GM23338 (cell line): ENCODE measurements at regions not wholly inside any gene's neighbourhood (a gene's known extent, or its start where the extent isn't known, plus 50 kb on each side); places are given as distances from the start of the nearest gene placed in this dataset.

Experiments used
- ATAC-seq: fragments of 200-7000 bp; cut with Tn5 transposase; 3 replicates; pipeline ENCODE4 v1.9.1; 2020
- DNase-seq: peaks from one replicate; pipeline ENCODE4 v3.0.0-alpha.2; 2015; ENCODE audit warnings: low spot score
- H2AFZ ChIP-seq: fragments of 200-600 bp; sonication (generic); 2 replicates; pipeline ENCODE4 v1.8.0; 2016; ENCODE audit warnings: antibody characterized with exemption, mild to moderate bottlenecking, moderate library complexity
- H3F3A ChIP-seq: fragments of 200-600 bp; sonication (generic); replicated peaks from 2 replicates; pipeline ENCODE4 v1.8.0; 2017; ENCODE audit warnings: antibody characterized with exemption, mixed run types, low read depth
- H3K27ac ChIP-seq: fragments of 200-600 bp; sonication (generic); 2 replicates; pipeline ENCODE4 v1.6.1; 2016; ENCODE audit warnings: low read depth
- H3K27me3 ChIP-seq: fragments of 200-600 bp; sonication (generic); 2 replicates; pipeline ENCODE4 v1.8.0; 2016; ENCODE audit warnings: mild to moderate bottlenecking, mixed run types, moderate library complexity; ENCODE audit not compliant: insufficient read depth
- H3K36me3 ChIP-seq: fragments of 200-600 bp; sonication (generic); 2 replicates; pipeline ENCODE4 v1.8.0; 2016; ENCODE audit warnings: mild to moderate bottlenecking; ENCODE audit not compliant: insufficient read depth
- H3K4me1 ChIP-seq: fragments of 200-600 bp; sonication (generic); 2 replicates; pipeline ENCODE4 v1.8.0; 2016; ENCODE audit warnings: mild to moderate bottlenecking, moderate library complexity; ENCODE audit not compliant: insufficient read depth
- H3K4me2 ChIP-seq: fragments of 200-600 bp; sonication (generic); 2 replicates; pipeline ENCODE4 v1.7.1; 2017; ENCODE audit warnings: mixed run types
- H3K4me3 ChIP-seq: fragments of 200-600 bp; sonication (generic); 2 replicates; pipeline ENCODE4 v1.6.1; 2016; ENCODE audit warnings: mixed run types
- H3K79me2 ChIP-seq: fragments of 200-600 bp; sonication (generic); replicated peaks from 2 replicates; pipeline ENCODE4 v1.8.0; 2017; ENCODE audit warnings: mild to moderate bottlenecking; ENCODE audit not compliant: insufficient read depth
- H3K9me2 ChIP-seq: fragments of 200-600 bp; sonication (generic); 2 replicates; pipeline ENCODE4 v1.8.0; 2017; ENCODE audit not compliant: insufficient read depth
- H4K20me1 ChIP-seq: fragments of 200-600 bp; sonication (generic); replicated peaks from 2 replicates; pipeline ENCODE4 v1.8.0; 2017; ENCODE audit warnings: mild to moderate bottlenecking; ENCODE audit not compliant: insufficient read depth
- H3K27ac Mint-ChIP-seq: 2 replicates; pipeline ENCODE4 v1.8.0; 2020; ENCODE audit warnings: inconsistent platforms, mild to moderate bottlenecking, moderate library complexity, mixed read lengths
- H3K27me3 Mint-ChIP-seq: 3 replicates; pipeline ENCODE4 v1.8.0; 2022; ENCODE audit warnings: low read depth, mild to moderate bottlenecking, moderate library complexity, mixed read lengths, inconsistent platforms; ENCODE audit not compliant: insufficient read depth, poor library complexity
- H3K36me3 Mint-ChIP-seq: 3 replicates; pipeline ENCODE4 v1.8.0; 2021; ENCODE audit warnings: low read depth, mild to moderate bottlenecking, inconsistent platforms, moderate library complexity, mixed read lengths
- H3K4me1 Mint-ChIP-seq: 3 replicates; pipeline ENCODE4 v1.8.0; 2020; ENCODE audit warnings: mild to moderate bottlenecking, inconsistent platforms, mixed read lengths
- H3K4me3 Mint-ChIP-seq: 3 replicates; pipeline ENCODE4 v1.8.0; 2021; ENCODE audit warnings: moderate library complexity, mild to moderate bottlenecking, inconsistent platforms, mixed read lengths
- H3K9me3 Mint-ChIP-seq: 3 replicates; pipeline ENCODE4 v1.8.0; 2020; ENCODE audit warnings: moderate library complexity, mild to moderate bottlenecking, inconsistent platforms, mixed read lengths
- CREB1 ChIP-seq: fragments of 250-450 bp; sonication (Bioruptor Pico); IDR thresholded peaks from 2 replicates; pipeline ENCODE4 v1.5.0; 2020; ENCODE audit warnings: low read depth, mild to moderate bottlenecking, moderate library complexity
- CTCF ChIP-seq, 2 experiments: fragments of 200-600 bp in 1 of 2; sonication (generic) in 1 of 2; conservative IDR thresholded peaks; 2 replicates each; pipeline versions ENCODE4 v1.5.1 to v1.6.1; 2016 to 2017; ENCODE audit warnings: antibody characterized with exemption in 2 of 2, low read depth in 2 of 2, mild to moderate bottlenecking in 2 of 2, moderate library complexity in 1 of 2
- ETS1 ChIP-seq: IDR thresholded peaks from 2 replicates; pipeline ENCODE4 v1.6.1; 2016; ENCODE audit warnings: antibody characterized with exemption
- EZH2 ChIP-seq: fragments of 200-600 bp; sonication (generic); IDR thresholded peaks from one replicate; pipeline ENCODE4 v1.8.0; 2017; ENCODE audit warnings: antibody characterized with exemption, mild to moderate bottlenecking, low read depth; ENCODE audit not compliant: unreplicated experiment
- EZH2phosphoT487 ChIP-seq: fragments of 200-600 bp; sonication (generic); IDR thresholded peaks from one replicate; pipeline ENCODE4 v1.8.1; 2018; ENCODE audit warnings: antibody characterized with exemption; ENCODE audit not compliant: unreplicated experiment
- REST ChIP-seq: IDR thresholded peaks from one replicate; pipeline ENCODE4 v1.6.1; 2018; ENCODE audit warnings: antibody characterized with exemption; ENCODE audit not compliant: unreplicated experiment
- ZNF114 ChIP-seq: fragments of 250-450 bp; sonication (Bioruptor Pico); IDR thresholded peaks from 2 replicates; pipeline ENCODE4 v1.5.0; 2020; ENCODE audit warnings: mild to moderate bottlenecking, moderate library complexity
- ZNF462 ChIP-seq: fragments of 250-450 bp; sonication (Bioruptor Pico); IDR thresholded peaks from 2 replicates; pipeline ENCODE4 v1.5.0; 2020; ENCODE audit warnings: mild to moderate bottlenecking, moderate library complexity

- no peak for TF ChIP-seq ZNF462 (CRISPR knock-in tag)
Observed at GRCh38 chr6:65948062-65948461, 241.0 kb upstream of the EYS start (continued).

GRCh38 chr6:65943548-65943947 is 236.5 kb upstream of the EYS start:
- H2AFZ ChIP-seq: no peak overlapping the region
- H3K36me3 ChIP-seq: no peaks in the 10 kb centered on the region
- no peaks in the 10 kb centered on the region for H3F3A ChIP-seq
- no peak overlapping the region for H3K4me3 Mint-ChIP-seq
- no peak overlapping the region for H3K4me3 ChIP-seq
- no peaks in the 10 kb centered on the region for H3K4me1 ChIP-seq
- H3K27me3 ChIP-seq: no peaks in the 10 kb centered on the region
- peaks cover 32% of the 10 kb centered on the region for H3K9me3 Mint-ChIP-seq
- H3K36me3 Mint-ChIP-seq: no peaks in the 10 kb centered on the region; the same call in 1 of the 3 replicates
- no peaks in the 10 kb centered on the region for H3K4me1 Mint-ChIP-seq
- peaks cover 3% of the 10 kb centered on the region; the same call in 1 of the 2 replicates for H3K9me2 ChIP-seq
- no peaks in the 10 kb centered on the region for H3K79me2 ChIP-seq
- ATAC-seq (no peak), DNase-seq (no peak)
- no peaks in the 10 kb centered on the region for H3K27me3 Mint-ChIP-seq
- H3K4me2 ChIP-seq: no peak overlapping the region
- H4K20me1 ChIP-seq: no peaks in the 10 kb centered on the region
- no peak overlapping the region for H3K27ac ChIP-seq
- H3K27ac Mint-ChIP-seq: no peak overlapping the region
- no peak for TF ChIP-seq CREB1 (CRISPR knock-in tag)
- no peak for TF ChIP-seq ZNF114 (CRISPR knock-in tag)
- TF ChIP-seq EZH2: no peak
- no peak for TF ChIP-seq ETS1
- no peak for TF ChIP-seq EZH2phosphoT487
- no peak for TF ChIP-seq REST
- TF ChIP-seq CTCF (conservative IDR thresholded peaks at IDR 0.05; ENCODE audit: low read depth in 2 of 2): no peak
